Heart right ventricle (tissue), 16 donors: ENCODE measurements at regions not wholly inside any gene's neighbourhood (a gene's known extent, or its start where the extent isn't known, plus 50 kb on each side); places are given as distances from the start of the nearest gene placed in this dataset.

Experiments
- ATAC-seq, 8 donors: fragments of 200-7000 bp; cut with Tn5 transposase; one replicate each; pipeline ENCODE4 v1.9.1; 2020; ENCODE audit warnings: mild to moderate bottlenecking in 8 of 8, moderate library complexity in 8 of 8, moderate number of reproducible peaks in 1 of 8
- DNase-seq, 2 donors: peaks; one replicate each; pipeline ENCODE4 v3.0.0-alpha.2; 2020
- H3K27ac ChIP-seq, 10 donors: fragments of 200-600 bp; sonication (generic) in 2 of 10; one replicate each; pipeline versions ENCODE4 v1.5.0 to v1.8.0; 2020 to 2022; ENCODE audit warnings: mild to moderate bottlenecking in 3 of 10
- H3K27me3 ChIP-seq, 7 donors: fragments of 200-600 bp; one replicate each; pipeline ENCODE4 v1.8.0; 2021 to 2022; ENCODE audit warnings: mild to moderate bottlenecking in 2 of 7
- H3K36me3 ChIP-seq, 9 donors: fragments of 200-600 bp; sonication (generic) in 1 of 9; one replicate each; pipeline versions ENCODE4 v1.5.0 to v1.8.0; 2020 to 2022; ENCODE audit warnings: mild to moderate bottlenecking in 2 of 9
- H3K4me1 ChIP-seq, 9 donors: fragments of 200-600 bp; sonication (generic) in 1 of 9; one replicate each; pipeline versions ENCODE4 v1.5.0 to v1.8.0; 2020 to 2022; ENCODE audit warnings: mild to moderate bottlenecking in 4 of 9
- H3K4me3 ChIP-seq, 10 donors: fragments of 200-600 bp; sonication (generic) in 2 of 10; one replicate each; pipeline versions ENCODE4 v1.5.0 to v1.8.0; 2020 to 2022; ENCODE audit warnings: mild to moderate bottlenecking in 7 of 10, moderate library complexity in 2 of 10
- H3K9me3 ChIP-seq, 11 donors: fragments of 200-600 bp in 10 of 11; sonication (generic) in 2 of 11; one replicate each; pipeline versions ENCODE4 v1.5.0 to v1.8.0; 2013 to 2022; ENCODE audit warnings: mild to moderate bottlenecking in 2 of 11, control low read depth in 1 of 11, moderate library complexity in 1 of 11
- WGBS, 2 donors: extraction: QIAGEN DNeasy Blood & Tissue Kit; methylation state at CpG; one replicate each; pipeline ENCODE4 v1.1.7; 2013; ENCODE audit warnings: inconsistent platforms in 1 of 2; 5-methylcytosine and 5-hydroxymethylcytosine counted together
- intact Hi-C, 10 donors: fragments of 100-400 bp; cut with DNase I; formaldehyde crosslinking; loops; one replicate each; pipeline versions ENCODE4 v1.11.1 to v1.14.2; 2022
- TF ChIP-seq, protein P1 (sequence below), 9 donors: fragments of 200-600 bp; sonication (generic) in 2 of 9; IDR thresholded peaks; one replicate each; pipeline versions ENCODE4 v1.5.0 to v1.8.0; 2021 to 2022; ENCODE audit warnings: antibody characterized with exemption in 9 of 9, mild to moderate bottlenecking in 5 of 9, moderate library complexity in 1 of 9
- donor health status: Arrhythmogenic right ventricular cardiomyopathy.
- donor health status: ischemic (EF 13 %, LVEDD 7.1; RV severe dilation, severe dysfunction).
- donor health status: healthy with polysubstance abuse.
- donor health status: DM: no; HTN: yes; CAD: no.
- donor health status: DM: no; HTN: no; CAD: no.
- donor health status: ischemic (EF 25% LVEDD 6.9; RV normal size, moderate dysfunction).
- donor health status: ischemic (EF 25% LVEDD 5.7; RV mildly dilated, moderate dysfunction).
- donor health status: healthy.
- donor health status: DM: yes; HTN: yes; CAD: no.
- donor health status: Ischemic cardiomyopathy.
- donor health status: ischemic (EF 35%, LVEDD 5.7; RV mildly dilated, moderate dysfunction).
- donor health status: nonischemic (EF 11% LVEDD 7.7; RV severe dilation, severe dysfunction).
- donor health status: DM: yes; HTN: yes; CAD: no.
- donor health status: PGD.
- donor health status: ischemic (EF 29% LVEDD 5.4; RV normal size, mild dysfunction).
- donor health status: nonischemic (EF 23%, LVEDD 6.1; RV moderate dilation, normal function).

DNA sequence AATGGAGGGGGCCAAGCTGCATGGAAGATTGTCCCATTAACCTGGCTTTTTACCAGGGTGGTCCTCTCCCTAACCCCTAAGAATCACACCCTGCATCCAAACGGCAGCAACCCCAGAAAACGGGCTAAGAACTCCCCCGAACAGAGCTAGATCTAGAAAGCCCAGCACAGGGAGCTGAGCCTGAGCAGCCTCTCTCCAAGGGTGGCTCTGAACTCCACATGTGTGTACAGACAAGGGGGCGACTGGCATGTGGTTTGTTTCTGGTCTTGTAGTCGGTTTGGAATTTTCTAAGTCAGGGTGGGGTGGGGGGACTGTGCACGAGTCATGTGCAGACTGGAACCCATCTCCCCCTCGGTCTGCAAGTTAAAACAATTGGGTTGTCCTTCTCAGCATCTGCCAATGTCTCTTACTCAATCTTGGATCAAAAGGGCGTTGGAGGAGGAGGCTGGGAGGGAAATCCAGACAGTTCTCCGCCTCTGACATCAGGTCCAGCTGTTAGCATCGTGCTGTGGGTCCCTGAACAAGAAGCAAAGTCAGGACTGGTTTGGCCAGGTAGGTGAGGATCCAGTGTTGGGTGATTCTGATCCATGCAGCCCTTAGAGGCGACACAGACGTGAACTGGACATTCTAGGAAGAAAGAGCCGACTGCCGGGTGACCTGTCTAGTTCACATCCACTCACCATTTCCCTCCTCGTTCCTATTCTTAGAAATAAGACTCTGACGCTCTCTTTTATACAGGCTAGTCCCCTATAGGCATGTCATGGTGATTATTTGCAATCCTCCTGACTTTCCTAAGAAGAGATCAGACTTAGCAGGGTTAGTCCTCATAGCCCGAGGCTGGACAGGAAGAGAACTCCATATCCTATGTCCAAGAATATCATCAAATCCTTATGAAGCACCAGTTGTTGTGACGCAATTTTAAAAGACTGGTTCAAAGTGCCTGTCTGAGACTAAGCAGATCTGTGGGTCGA is 381.8 kb downstream of the SOX9 start:
- no peak for DNase-seq
- ATAC-seq: peak in 7 of 8 donors; percentile 23 to 75 (median 47)
- no peak overlapping the region for H3K4me3 ChIP-seq
- H3K27ac ChIP-seq: no peak overlapping the region
- 41 to 44% methylated on average over 19 of the region's 19 CpGs for WGBS, 2 donors
- TF ChIP-seq, protein P1, sequence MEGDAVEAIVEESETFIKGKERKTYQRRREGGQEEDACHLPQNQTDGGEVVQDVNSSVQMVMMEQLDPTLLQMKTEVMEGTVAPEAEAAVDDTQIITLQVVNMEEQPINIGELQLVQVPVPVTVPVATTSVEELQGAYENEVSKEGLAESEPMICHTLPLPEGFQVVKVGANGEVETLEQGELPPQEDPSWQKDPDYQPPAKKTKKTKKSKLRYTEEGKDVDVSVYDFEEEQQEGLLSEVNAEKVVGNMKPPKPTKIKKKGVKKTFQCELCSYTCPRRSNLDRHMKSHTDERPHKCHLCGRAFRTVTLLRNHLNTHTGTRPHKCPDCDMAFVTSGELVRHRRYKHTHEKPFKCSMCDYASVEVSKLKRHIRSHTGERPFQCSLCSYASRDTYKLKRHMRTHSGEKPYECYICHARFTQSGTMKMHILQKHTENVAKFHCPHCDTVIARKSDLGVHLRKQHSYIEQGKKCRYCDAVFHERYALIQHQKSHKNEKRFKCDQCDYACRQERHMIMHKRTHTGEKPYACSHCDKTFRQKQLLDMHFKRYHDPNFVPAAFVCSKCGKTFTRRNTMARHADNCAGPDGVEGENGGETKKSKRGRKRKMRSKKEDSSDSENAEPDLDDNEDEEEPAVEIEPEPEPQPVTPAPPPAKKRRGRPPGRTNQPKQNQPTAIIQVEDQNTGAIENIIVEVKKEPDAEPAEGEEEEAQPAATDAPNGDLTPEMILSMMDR (IDR thresholded peaks at IDR 0.05): no peak
- intact Hi-C loops: no loop called here
- H3K4me1 ChIP-seq: peaks cover 0 to 6% (median 0%) of the 10 kb centered on the region in 9 donors
- no peaks in the 10 kb centered on the region for H3K9me3 ChIP-seq
- peaks cover 0 to 16% (median 9%) of the 10 kb centered on the region in 7 donors for H3K27me3 ChIP-seq
- no peaks in the 10 kb centered on the region for H3K36me3 ChIP-seq

DNA sequence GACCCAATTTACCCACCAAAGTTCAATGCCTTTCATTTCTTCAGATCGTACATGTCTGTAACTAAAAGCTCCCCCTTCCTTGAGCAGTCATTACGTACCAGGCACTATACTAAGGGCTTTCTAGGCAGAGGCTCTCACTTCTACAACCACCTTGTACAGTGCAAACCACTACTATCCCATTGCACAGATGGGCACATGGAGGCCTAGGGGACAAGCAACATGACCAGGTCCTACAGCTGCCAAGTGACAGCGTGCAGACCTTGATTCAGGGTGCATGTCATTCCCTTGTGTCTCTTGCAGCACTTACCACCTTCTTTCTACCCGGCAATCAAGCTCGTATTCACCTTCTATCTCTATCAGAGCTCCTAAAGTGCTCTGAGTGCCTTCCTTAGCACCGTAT is 382.7 kb downstream of the SOX9 start:
- TF ChIP-seq, protein P1 (IDR thresholded peaks at IDR 0.05): no peak
- 91 to 93% methylated on average over 6 of the region's 6 CpGs for WGBS, 2 donors
- ATAC-seq (no peak), DNase-seq (no peak)
- H3K27ac ChIP-seq: no peak overlapping the region
- H3K9me3 ChIP-seq: no peaks in the 10 kb centered on the region
- peaks cover 0 to 16% (median 9%) of the 10 kb centered on the region in 7 donors for H3K27me3 ChIP-seq
- H3K4me3 ChIP-seq: no peak overlapping the region
- H3K36me3 ChIP-seq: no peaks in the 10 kb centered on the region
- H3K4me1 ChIP-seq: peaks cover 0 to 6% (median 0%) of the 10 kb centered on the region in 9 donors
- intact Hi-C loops: no loop called here

DNA sequence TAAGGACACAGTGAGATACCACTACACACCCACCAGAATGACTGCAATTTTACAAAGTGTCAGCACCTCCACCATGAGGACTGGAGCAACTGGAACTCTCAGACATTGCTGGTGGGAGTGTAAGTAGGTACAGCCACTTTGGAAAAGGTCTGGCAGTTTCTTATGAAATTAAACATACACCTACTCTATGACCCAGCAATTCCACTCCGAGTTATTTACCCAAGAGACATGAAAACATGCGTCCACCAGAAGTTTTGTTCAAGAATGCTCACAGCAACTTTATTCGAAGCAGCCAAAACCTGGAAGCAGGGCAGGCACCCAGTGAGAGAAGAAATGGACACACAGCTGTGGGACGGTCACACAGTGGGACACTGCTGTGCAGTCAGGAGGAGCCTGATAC is 384.0 kb downstream of the SOX9 start:
- Histone ChIP-seq H3K36me3 (no peaks in the 10 kb centered on the region), H3K27me3 (peaks cover 0 to 12% (median 8%) of the 10 kb centered on the region in 7 donors), H3K9me3 (no peaks in the 10 kb centered on the region), H3K27ac (no peak overlapping the region), H3K4me1 (peaks cover 0 to 6% (median 0%) of the 10 kb centered on the region in 9 donors), H3K4me3 (no peak overlapping the region)
- 85 to 92% methylated on average over 4 of the region's 4 CpGs for WGBS, 2 donors
- ATAC-seq (no peak), DNase-seq (no peak)
- TF ChIP-seq, protein P1 (IDR thresholded peaks at IDR 0.05): no peak
- intact Hi-C loops: no loop called here

DNA sequence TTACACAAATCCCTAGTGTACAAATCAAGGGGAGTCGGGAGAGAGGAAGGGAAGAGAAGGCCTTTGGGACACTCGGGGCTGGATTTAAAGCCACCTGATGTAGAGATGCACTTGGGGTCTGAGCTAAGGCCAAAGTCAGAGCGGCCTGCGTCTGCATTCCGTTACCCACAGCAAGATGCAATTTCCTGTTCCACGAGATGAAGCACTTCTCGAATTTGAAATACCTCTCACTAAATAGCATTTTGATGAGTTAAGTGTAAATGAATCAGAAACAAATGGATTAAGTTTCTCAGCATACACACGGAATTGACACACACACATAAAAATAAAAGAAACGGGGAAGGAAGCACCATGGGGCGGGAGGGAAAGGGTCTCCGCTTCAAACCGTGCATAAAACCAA is 386.0 kb downstream of the SOX9 start:
- intact Hi-C loops: no loop called here
- WGBS, 2 donors: 77% methylated on average over 12 of the region's 12 CpGs
- Histone ChIP-seq H3K36me3 (no peaks in the 10 kb centered on the region), H3K27me3 (peaks cover 0 to 6% (median under 1%) of the 10 kb centered on the region in 7 donors), H3K4me1 (peaks cover 0 to 6% (median 0%) of the 10 kb centered on the region in 9 donors), H3K27ac (no peak overlapping the region), H3K4me3 (no peak overlapping the region), H3K9me3 (no peaks in the 10 kb centered on the region)
- ATAC-seq (no peak), DNase-seq (no peak)
- TF ChIP-seq, protein P1 (IDR thresholded peaks at IDR 0.05): no peak
